T-cell (primary cell): ENCODE measurements at regions not wholly inside any gene's neighbourhood (a gene's known extent, or its start where the extent isn't known, plus 50 kb on each side); places are given as distances from the start of the nearest gene placed in this dataset.

Experiments
- ATAC-seq, 4 experiments: fragments of 200-7000 bp in 3 of 4; fragments of 150-1000 bp in 1 of 4; cut with Tn5 transposase; replicated peaks in 1 of 4; 1 replicate in 3 of 4; 2 replicates in 1 of 4; pipeline ENCODE4 v1.10.0; 2021; ENCODE audit warnings: moderate library complexity in 3 of 4, mild to moderate bottlenecking in 2 of 4, moderate number of reproducible peaks in 1 of 4
- CTCF ChIA-PET, 2 donors: fragments of 300-600 bp; sonication (Branson Sonifier 250); formaldehyde crosslinking; loops; one replicate each; lab custom pipeline; 2022; ENCODE audit warnings: antibody characterized with exemption in 2 of 2; lab: Charles Lee
- POLR2A ChIA-PET, 2 donors: fragments of 300-600 bp; sonication (Branson Sonifier 250); formaldehyde crosslinking; loops; one replicate each; lab custom pipeline; 2022; ENCODE audit warnings: antibody characterized with exemption in 2 of 2; lab: Charles Lee
- DNase-seq, 35 experiments: peaks; one replicate each; pipeline versions ENCODE4 v3.0.0 to v3.0.0-alpha.2; 2013 to 2023
- H3K27ac ChIP-seq: one replicate; pipeline ENCODE4 v1.5.1; 2013; ENCODE audit warnings: low read length
- H3K27me3 ChIP-seq, 2 experiments: replicated peaks in 1 of 2; 1 replicate in 1 of 2; 2 replicates in 1 of 2; pipeline versions ENCODE4 v1.6.1 to v1.7.0; 2013; ENCODE audit warnings: low read length in 1 of 2, mixed read lengths in 1 of 2; ENCODE audit not compliant: control insufficient read depth in 2 of 2, insufficient read depth in 2 of 2; ENCODE audit errors: extremely low read depth in 1 of 2
- H3K36me3 ChIP-seq, 2 donors: 1 replicate in 1 of 2; 2 replicates in 1 of 2; pipeline versions ENCODE4 v1.6.1 to v1.7.0; 2013; ENCODE audit warnings: low read length in 1 of 2; ENCODE audit not compliant: control insufficient read depth in 2 of 2, insufficient read depth in 1 of 2; ENCODE audit errors: extremely low read depth in 1 of 2
- H3K4me1 ChIP-seq, 2 experiments: 1 replicate in 1 of 2; 2 replicates in 1 of 2; pipeline versions ENCODE4 v1.6.1 to v1.7.0; 2013; ENCODE audit warnings: low read length in 2 of 2, mixed read lengths in 1 of 2; ENCODE audit not compliant: insufficient read depth in 2 of 2, control insufficient read depth in 1 of 2; ENCODE audit errors: extremely low read depth in 1 of 2
- H3K4me3 ChIP-seq, 2 donors: 1 replicate in 1 of 2; 2 replicates in 1 of 2; pipeline versions ENCODE4 v1.5.1 to v1.7.0; 2013; ENCODE audit warnings: mild to moderate bottlenecking in 2 of 2, low read length in 1 of 2, moderate library complexity in 1 of 2; ENCODE audit not compliant: control insufficient read depth in 1 of 2; ENCODE audit errors: extremely low read depth in 1 of 2
- H3K9me3 ChIP-seq: 2 replicates; pipeline ENCODE4 v1.7.0; 2013
- H3K27ac Mint-ChIP-seq, 2 donors: one replicate each; pipeline ENCODE4 v1.8.0; 2020 to 2021; ENCODE audit warnings: mild to moderate bottlenecking in 2 of 2, mixed read lengths in 2 of 2
- H3K27me3 Mint-ChIP-seq, 2 donors: one replicate each; pipeline ENCODE4 v1.8.0; 2021 to 2022; ENCODE audit warnings: mixed read lengths in 2 of 2
- H3K36me3 Mint-ChIP-seq: one replicate; pipeline ENCODE4 v1.8.0; 2021; ENCODE audit warnings: mixed read lengths
- H3K4me1 Mint-ChIP-seq, 3 donors: one replicate each; pipeline ENCODE4 v1.8.0; 2020 to 2022; ENCODE audit warnings: mixed read lengths in 3 of 3, mild to moderate bottlenecking in 1 of 3
- H3K4me3 Mint-ChIP-seq, 3 donors: one replicate each; pipeline ENCODE4 v1.8.0; 2020 to 2022; ENCODE audit warnings: mild to moderate bottlenecking in 3 of 3, mixed read lengths in 3 of 3, moderate library complexity in 3 of 3
- H3K9me3 Mint-ChIP-seq, 3 donors: one replicate each; pipeline ENCODE4 v1.8.0; 2020 to 2022; ENCODE audit warnings: mixed read lengths in 3 of 3
- WGBS: methylation state at CpG from one replicate; pipeline ENCODE4 v1.1.5; 2013; ENCODE audit warnings: missing lambda C conversion rate; ENCODE audit not compliant: insufficient coverage; 5-methylcytosine and 5-hydroxymethylcytosine counted together

DNA sequence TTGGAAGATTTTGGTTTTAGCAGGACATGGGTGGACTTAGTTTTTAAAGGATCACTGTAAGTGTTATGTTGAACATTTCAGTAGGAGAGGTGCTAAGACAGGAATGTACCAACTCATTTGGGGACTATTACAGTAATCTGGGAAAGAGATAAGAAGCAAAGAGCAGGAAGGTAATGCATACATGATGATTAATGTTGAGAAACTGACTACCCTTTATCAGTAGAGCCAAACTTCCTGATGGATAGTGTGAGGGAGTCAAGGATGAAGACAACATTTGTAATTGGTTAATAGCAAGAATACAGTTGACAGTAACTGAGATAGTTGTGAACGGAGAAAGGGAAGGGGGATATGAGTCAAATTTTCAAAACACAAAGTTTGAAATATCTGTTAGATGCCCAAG, 421.9 kb upstream of the PRR20A start:
- no peaks in the 10 kb centered on the region for H3K27me3 ChIP-seq
- no CpG with 5 or more reads among the region's 1 CpG for WGBS
- H3K36me3 ChIP-seq, result no peaks in the 10 kb centered on the region
- peaks cover 3% of the 10 kb centered on the region for H3K9me3 ChIP-seq
- CTCF ChIA-PET, result no interaction called here
- Mint-ChIP-seq H3K27ac (no peak overlapping the region), H3K27me3 (no peaks in the 10 kb centered on the region), H3K4me3 (no peak overlapping the region), H3K9me3 (peaks cover 12 to 25% (median 23%) of the 10 kb centered on the region in 3 donors), H3K36me3 (no peaks in the 10 kb centered on the region), H3K4me1 (no peaks in the 10 kb centered on the region)
- H3K4me1 ChIP-seq, result no peaks in the 10 kb centered on the region
- H3K4me3 ChIP-seq, result no peak overlapping the region
- H3K27ac ChIP-seq, result no peak overlapping the region
- POLR2A ChIA-PET, result no interaction called here
- ATAC-seq (no peak), DNase-seq (no peak)

- CTCF ChIA-PET, result no interaction called here
- no peak for DNase-seq
Measured at GRCh38 chr13:56720841-56721240, 419.9 kb upstream of the PRR20A start.

DNA sequence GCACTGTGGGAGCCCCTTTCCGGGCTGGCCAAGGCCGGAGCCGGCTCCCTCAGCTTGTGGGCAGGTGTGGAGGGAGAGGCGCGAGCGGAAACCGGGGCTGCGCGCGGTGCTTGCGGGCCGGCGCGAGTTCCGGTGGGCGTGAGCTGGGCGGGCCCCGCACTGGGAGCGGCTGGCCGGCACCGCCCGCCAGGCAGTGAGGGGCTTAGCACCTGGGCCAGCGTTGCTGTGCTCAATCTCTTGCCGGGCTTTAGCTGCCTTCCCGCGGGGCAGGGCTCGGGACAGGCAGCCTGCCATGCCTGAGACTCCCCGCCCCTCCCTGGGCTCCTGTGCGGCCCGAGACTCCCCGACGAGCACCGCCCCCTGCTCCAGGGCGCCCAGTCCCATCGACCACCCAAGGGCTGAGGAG, 405.2 kb upstream of the PRR20A start:
- Mint-ChIP-seq H3K27me3 (no peaks in the 10 kb centered on the region), H3K27ac (no peak overlapping the region), H3K9me3 (peaks cover 15 to 16% (median 15%) of the 10 kb centered on the region in 3 donors), H3K4me3 (no peak overlapping the region), H3K4me1 (no peaks in the 10 kb centered on the region), H3K36me3 (no peaks in the 10 kb centered on the region)
- DNase-seq, result no peak
- CTCF ChIA-PET, result no interaction called here
- no peaks in the 10 kb centered on the region for H3K36me3 ChIP-seq
- H3K9me3 ChIP-seq, result no peaks in the 10 kb centered on the region
- no peaks in the 10 kb centered on the region for H3K27me3 ChIP-seq
- ATAC-seq, result no peak
- 92% methylated on average over 26 of the region's 35 CpGs for WGBS
- POLR2A ChIA-PET, result no interaction called here
- H3K4me1 ChIP-seq, result no peaks in the 10 kb centered on the region
- H3K27ac ChIP-seq, result no peak overlapping the region
- H3K4me3 ChIP-seq, result no peak overlapping the region

More at GRCh38 chr13:56720841-56721240, 419.9 kb upstream of the PRR20A start:
- WGBS, result no CpG with 5 or more reads among the region's 1 CpG
- H3K27me3 Mint-ChIP-seq, result no peaks in the 10 kb centered on the region
- no peak overlapping the region for H3K27ac Mint-ChIP-seq
- H3K4me3 Mint-ChIP-seq, result no peak overlapping the region
- Histone ChIP-seq H3K9me3 (peaks cover 3% of the 10 kb centered on the region), H3K27me3 (no peaks in the 10 kb centered on the region), H3K27ac (no peak overlapping the region), H3K4me1 (no peaks in the 10 kb centered on the region), H3K36me3 (no peaks in the 10 kb centered on the region), H3K4me3 (no peak overlapping the region)
- POLR2A ChIA-PET, result interaction anchor here in 1 of 2 donors (0.7 kb wide), 1 partner anchor 1738 kb away, joined by 5 read pairs; no protein-coding TSS in a partner anchor
- no peaks in the 10 kb centered on the region for H3K4me1 Mint-ChIP-seq
- peaks cover 10 to 22% (median 21%) of the 10 kb centered on the region in 3 donors for H3K9me3 Mint-ChIP-seq
- ATAC-seq, result no peak
- no peaks in the 10 kb centered on the region for H3K36me3 Mint-ChIP-seq

DNA sequence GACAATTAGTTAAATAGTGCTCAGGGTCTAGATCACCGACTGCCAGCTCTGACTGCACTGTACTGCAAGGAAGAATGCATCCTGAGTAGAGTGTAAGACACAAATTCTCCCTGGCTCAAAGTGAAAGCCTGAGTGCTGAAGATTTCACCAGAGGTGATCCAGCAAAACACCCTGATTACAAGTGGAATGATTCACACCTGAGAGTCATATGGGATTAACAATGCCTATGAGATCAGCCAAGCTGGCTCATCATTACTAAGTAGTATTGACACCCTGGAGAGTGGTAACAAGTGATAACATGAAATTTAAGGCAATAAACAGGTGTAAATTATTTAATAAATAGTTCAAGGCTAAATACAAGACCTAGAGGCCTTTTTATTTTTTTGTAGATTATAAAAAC, 403.8 kb upstream of the PRR20A start:
- Mint-ChIP-seq H3K27ac (no peak overlapping the region), H3K9me3 (peaks cover 15 to 20% (median 15%) of the 10 kb centered on the region in 3 donors), H3K27me3 (no peaks in the 10 kb centered on the region), H3K4me1 (no peaks in the 10 kb centered on the region), H3K36me3 (no peaks in the 10 kb centered on the region), H3K4me3 (no peak overlapping the region)
- CTCF ChIA-PET, result no interaction called here
- ATAC-seq (no peak), DNase-seq (no peak)
- no peaks in the 10 kb centered on the region for H3K4me1 ChIP-seq
- no peak overlapping the region for H3K27ac ChIP-seq
- WGBS, result 83% methylated on average over 1 of the region's 1 CpG
- H3K36me3 ChIP-seq, result no peaks in the 10 kb centered on the region
- no peaks in the 10 kb centered on the region for H3K27me3 ChIP-seq
- POLR2A ChIA-PET, result no interaction called here
- H3K4me3 ChIP-seq, result no peak overlapping the region
- H3K9me3 ChIP-seq, result no peaks in the 10 kb centered on the region

DNA sequence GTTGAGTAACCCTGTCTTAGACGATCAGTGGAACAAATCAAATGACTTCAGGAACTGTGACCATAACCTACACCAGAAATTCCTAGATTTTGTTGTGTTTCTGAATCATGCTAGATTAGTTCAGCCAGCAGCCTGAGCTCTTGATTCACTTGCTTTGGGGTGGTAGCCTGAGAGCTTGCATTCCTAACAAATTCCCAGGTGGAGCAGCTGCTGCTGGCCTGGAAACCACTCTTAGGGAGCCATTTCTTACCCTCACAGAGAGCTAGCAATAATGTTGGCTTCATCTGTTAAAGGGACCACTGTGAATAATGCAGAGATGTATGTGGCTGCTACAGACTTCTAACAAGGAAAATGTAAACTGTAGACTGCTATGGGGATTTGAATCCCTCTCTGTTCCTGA, 388.1 kb upstream of the PRR20A start:
- no peaks in the 10 kb centered on the region for H3K36me3 ChIP-seq
- H3K9me3 ChIP-seq, result peaks cover 2% of the 10 kb centered on the region
- H3K27me3 ChIP-seq, result no peaks in the 10 kb centered on the region
- ATAC-seq (no peak), DNase-seq (no peak)
- Mint-ChIP-seq H3K27ac (no peak overlapping the region), H3K27me3 (no peaks in the 10 kb centered on the region), H3K4me3 (no peak overlapping the region), H3K9me3 (peaks cover 8 to 19% (median 10%) of the 10 kb centered on the region in 3 donors), H3K36me3 (no peaks in the 10 kb centered on the region), H3K4me1 (no peaks in the 10 kb centered on the region)
- ChIA-PET CTCF (no interaction called here), POLR2A (no interaction called here)
- H3K4me3 ChIP-seq, result no peak overlapping the region
- H3K27ac ChIP-seq, result no peak overlapping the region
- H3K4me1 ChIP-seq, result no peaks in the 10 kb centered on the region
- WGBS, result no CpG with 5 or more reads among the region's 1 CpG

DNA sequence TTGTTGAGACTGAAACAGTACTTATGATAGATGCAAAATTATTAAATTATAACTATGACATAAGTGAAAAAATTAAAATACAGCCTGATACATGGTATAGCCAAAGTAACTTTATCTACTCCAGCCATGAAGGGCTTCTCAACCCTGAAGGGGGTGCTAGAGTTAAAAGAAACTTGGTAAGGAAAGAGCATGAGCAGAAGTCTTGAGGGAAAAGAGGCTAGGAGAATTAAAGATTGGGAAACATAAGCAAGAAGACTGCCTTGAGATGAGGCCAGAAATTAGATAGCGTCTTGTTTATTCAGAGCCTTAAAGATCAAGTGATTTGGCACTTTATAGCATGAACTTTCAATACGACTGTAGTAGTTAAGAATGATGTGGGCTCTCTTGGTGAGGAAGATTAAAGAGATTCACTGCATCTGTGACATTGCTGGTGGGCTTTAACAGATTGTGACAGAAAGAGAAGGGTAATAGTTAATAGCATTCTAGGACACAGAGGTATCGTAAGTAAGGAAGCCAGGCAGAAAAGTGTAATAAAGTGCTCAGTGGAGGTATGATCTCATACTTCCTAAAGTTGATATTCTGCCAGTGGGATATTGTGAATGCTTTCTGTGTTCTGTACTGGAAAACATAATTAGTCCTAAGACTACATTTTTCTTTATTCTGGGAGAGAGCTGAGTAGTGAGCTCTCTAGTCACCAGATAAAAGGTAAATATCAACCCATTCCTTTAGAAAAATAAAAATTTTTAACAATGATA, 385.4 kb upstream of the PRR20A start:
- ChIA-PET POLR2A (no interaction called here), CTCF (no interaction called here)
- no peaks in the 10 kb centered on the region for H3K4me1 Mint-ChIP-seq
- Histone ChIP-seq H3K4me1 (no peaks in the 10 kb centered on the region), H3K27ac (no peak overlapping the region), H3K36me3 (no peaks in the 10 kb centered on the region), H3K4me3 (no peak overlapping the region), H3K9me3 (peaks cover 3% of the 10 kb centered on the region), H3K27me3 (no peaks in the 10 kb centered on the region)
- DNase-seq (no peak), ATAC-seq (no peak)
- H3K36me3 Mint-ChIP-seq, result no peaks in the 10 kb centered on the region
- no peak overlapping the region for H3K27ac Mint-ChIP-seq
- H3K4me3 Mint-ChIP-seq, result no peak overlapping the region
- peaks cover 10 to 18% (median 13%) of the 10 kb centered on the region in 3 donors for H3K9me3 Mint-ChIP-seq
- no peaks in the 10 kb centered on the region for H3K27me3 Mint-ChIP-seq
- 87% methylated on average over 3 of the region's 3 CpGs for WGBS
